Ovary (tissue), 3 donors: ENCODE measurements at regions not wholly inside any gene's neighbourhood (a gene's known extent, or its start where the extent isn't known, plus 50 kb on each side); places are given as distances from the start of the nearest gene placed in this dataset.

Experiments
- EP300 ChIP-seq: sonication (generic); formaldehyde crosslinking; IDR thresholded peaks from one replicate; pipeline ENCODE4 v1.6.1; 2017; ENCODE audit warnings: antibody characterized with exemption
- TF ChIP-seq, protein P1 (sequence below), 3 donors: fragments of 450-650 bp in 2 of 3; fragments of 200-600 bp in 1 of 3; IDR thresholded peaks; one replicate each; pipeline versions ENCODE4 v1.5.1 to v1.8.0; 2016 to 2022; ENCODE audit warnings: antibody characterized with exemption in 3 of 3, mild to moderate bottlenecking in 1 of 3
- donor health status: DM: no; HTN: no; CAD: no.

DNA sequence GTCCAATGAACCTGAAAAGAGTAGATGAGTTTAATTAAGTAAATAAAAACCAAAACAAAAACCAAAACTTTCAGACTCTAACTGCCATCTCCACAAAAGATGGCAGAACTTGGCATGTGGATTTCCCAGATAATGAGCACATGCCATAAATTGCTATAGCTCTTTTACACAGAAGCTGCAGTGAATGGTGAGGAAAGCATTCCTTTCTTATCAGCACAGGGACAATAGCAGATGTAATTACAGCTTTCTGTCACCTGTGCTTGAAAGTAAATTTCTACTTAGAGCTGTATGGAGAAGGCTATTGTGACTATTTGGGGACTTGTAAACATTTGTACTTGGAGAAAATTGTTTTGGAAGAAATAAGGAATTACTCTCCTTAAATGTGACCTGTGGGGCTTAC lies 378.4 kb downstream of the RPRM start:
- TF ChIP-seq, protein P1, sequence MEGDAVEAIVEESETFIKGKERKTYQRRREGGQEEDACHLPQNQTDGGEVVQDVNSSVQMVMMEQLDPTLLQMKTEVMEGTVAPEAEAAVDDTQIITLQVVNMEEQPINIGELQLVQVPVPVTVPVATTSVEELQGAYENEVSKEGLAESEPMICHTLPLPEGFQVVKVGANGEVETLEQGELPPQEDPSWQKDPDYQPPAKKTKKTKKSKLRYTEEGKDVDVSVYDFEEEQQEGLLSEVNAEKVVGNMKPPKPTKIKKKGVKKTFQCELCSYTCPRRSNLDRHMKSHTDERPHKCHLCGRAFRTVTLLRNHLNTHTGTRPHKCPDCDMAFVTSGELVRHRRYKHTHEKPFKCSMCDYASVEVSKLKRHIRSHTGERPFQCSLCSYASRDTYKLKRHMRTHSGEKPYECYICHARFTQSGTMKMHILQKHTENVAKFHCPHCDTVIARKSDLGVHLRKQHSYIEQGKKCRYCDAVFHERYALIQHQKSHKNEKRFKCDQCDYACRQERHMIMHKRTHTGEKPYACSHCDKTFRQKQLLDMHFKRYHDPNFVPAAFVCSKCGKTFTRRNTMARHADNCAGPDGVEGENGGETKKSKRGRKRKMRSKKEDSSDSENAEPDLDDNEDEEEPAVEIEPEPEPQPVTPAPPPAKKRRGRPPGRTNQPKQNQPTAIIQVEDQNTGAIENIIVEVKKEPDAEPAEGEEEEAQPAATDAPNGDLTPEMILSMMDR (IDR thresholded peaks at IDR 0.05), result no peak
- TF ChIP-seq EP300, result no peak
